T-helper 17 cell (primary cell): ENCODE measurements at regions not wholly inside any gene's neighbourhood (a gene's known extent, or its start where the extent isn't known, plus 50 kb on each side); places are given as distances from the start of the nearest gene placed in this dataset.

Experiments used
- ATAC-seq: fragments of 150-1000 bp; cut with Tn5 transposase; 2 replicates; pipeline ENCODE4 v1.10.0; 2021; ENCODE audit warnings: mild to moderate bottlenecking, moderate library complexity
- DNase-seq, 3 donors: peaks; one replicate each; pipeline versions ENCODE4 v3.0.0 to v3.0.0-alpha.2; 2020 to 2021
- H3K9me3 ChIP-seq: one replicate; pipeline ENCODE4 v1.7.0; 2013; ENCODE audit warnings: low read length, mild to moderate bottlenecking; ENCODE audit not compliant: control insufficient read depth, poor library complexity, severe bottlenecking
- H3K27ac Mint-ChIP-seq: one replicate; pipeline ENCODE4 v1.8.0; 2022; ENCODE audit warnings: mild to moderate bottlenecking, moderate library complexity, mixed read lengths
- H3K27me3 Mint-ChIP-seq: one replicate; pipeline ENCODE4 v1.8.0; 2022; ENCODE audit warnings: mixed read lengths
- H3K36me3 Mint-ChIP-seq: one replicate; pipeline ENCODE4 v1.8.0; 2022; ENCODE audit warnings: low read depth, mixed read lengths
- H3K4me1 Mint-ChIP-seq: one replicate; pipeline ENCODE4 v1.8.0; 2022; ENCODE audit warnings: mild to moderate bottlenecking, mixed read lengths
- H3K4me3 Mint-ChIP-seq: one replicate; pipeline ENCODE4 v1.8.0; 2022; ENCODE audit warnings: mild to moderate bottlenecking, moderate library complexity, mixed read lengths

DNA sequence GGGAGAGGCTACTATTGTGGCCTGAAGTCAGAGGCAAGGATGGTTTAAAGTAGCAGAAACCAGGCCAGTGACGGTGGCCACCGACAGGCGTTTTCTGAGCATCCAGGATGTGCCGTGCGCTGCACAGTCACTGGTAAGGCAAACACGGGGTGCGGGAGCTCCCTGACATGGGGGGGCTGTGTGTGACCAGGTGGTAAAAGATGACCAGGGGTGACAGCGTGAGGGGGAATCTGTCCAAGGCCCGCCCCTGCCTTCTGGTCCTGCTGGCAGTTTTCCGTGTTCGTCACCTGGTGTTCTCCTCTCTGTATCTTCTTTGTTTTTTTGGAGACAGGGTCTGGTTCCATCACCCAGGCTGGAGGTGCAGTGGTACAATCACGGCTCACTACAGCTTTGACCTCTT lies 167.4 kb downstream of the ICE1 start:
- no peak overlapping the region for H3K27ac Mint-ChIP-seq
- H3K27me3 Mint-ChIP-seq = peaks cover 30% of the 10 kb centered on the region
- no peaks in the 10 kb centered on the region for H3K4me1 Mint-ChIP-seq
- no peak for DNase-seq
- H3K4me3 Mint-ChIP-seq = no peak overlapping the region
- no peaks in the 10 kb centered on the region for H3K9me3 ChIP-seq
- H3K36me3 Mint-ChIP-seq = no peaks in the 10 kb centered on the region
- no peak for ATAC-seq

DNA sequence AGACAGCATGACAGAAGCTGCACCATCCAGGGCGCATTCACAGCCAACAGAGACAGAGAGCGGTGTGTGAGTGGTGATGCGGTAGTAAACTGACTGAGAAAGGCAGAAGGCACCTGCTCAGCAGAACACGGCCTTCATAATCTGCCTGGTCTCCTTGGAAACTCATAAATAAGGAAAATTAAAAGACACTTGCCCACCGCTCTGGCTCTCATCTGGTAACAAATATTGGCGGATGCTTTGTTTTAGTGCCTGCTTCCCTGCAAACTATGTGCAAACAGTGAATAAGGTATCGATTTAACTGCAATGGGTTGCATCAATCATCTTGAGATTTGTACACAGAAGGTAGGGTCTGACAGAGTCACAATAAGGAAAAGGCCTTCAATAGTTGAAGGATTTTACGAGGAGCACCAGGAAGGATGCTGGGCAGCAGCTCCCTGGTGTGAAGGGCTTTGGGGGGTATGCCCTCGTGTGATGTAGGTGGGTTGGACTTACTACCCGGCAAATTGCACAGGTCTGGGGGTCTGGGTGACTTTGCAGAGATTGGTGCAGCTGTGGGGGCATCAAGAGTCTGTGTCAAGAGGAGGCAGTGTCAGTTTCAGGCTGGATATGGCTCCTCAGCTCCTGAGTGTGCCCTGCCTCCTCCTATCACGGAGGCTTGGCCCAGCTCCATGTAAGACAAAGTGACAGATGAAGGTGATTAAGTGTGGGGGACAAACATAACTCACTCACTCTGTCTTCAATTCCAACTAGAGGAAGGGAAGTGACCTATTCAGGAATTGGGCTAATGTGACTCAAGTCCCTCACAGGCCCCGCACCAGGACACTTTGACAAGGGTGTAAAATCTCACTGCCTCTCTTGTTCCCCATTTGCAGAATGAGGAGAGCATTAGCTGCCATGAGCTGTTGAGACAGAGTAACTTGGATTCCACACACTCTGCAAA lies 166.7 kb downstream of the ICE1 start:
- ATAC-seq (no peak), DNase-seq (no peak)
- Mint-ChIP-seq H3K4me1 (no peaks in the 10 kb centered on the region), H3K36me3 (no peaks in the 10 kb centered on the region), H3K27me3 (peaks cover 30% of the 10 kb centered on the region), H3K4me3 (no peak overlapping the region), H3K27ac (no peak overlapping the region)
- no peaks in the 10 kb centered on the region for H3K9me3 ChIP-seq

DNA sequence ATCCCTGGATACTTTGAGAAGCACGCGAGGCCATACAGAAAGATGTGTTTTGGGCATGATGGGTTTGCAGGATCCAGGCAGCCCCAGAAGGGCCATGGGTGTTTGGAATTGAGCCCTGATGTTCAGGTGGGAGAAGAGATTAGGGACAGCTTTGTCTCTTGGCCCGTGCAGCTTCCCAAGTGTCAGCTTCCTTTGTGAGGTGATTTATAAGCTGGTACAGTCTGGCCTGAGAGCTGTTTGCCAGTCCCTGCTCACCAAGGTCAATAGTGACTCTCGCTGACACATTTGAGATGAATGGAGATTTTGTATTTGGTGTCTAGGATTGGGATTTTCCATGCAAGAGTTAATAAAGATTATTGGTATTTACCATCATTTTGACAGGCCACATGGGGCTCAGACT lies 165.9 kb downstream of the ICE1 start:
- H3K27ac Mint-ChIP-seq = no peak overlapping the region

DNA sequence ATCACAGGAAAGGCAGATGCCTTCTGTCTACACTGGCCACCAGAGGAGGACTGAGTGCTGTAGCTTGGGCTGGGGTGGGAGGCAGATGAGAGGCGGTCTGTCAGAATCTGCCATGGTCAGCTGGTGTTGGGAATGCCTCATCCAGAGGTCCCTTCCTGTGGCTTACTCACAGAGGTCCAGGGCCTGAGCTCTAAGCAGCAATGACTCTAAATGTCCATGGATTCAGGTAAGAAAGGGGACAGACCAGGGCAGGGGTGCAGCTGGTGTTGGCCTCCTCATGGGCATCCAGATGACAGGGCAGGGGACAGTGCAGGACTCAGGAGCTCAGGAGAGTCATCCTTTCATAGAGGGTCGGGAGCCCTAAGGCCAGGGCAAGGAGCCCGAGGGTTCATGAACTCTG lies 165.0 kb downstream of the ICE1 start:
- no peak overlapping the region for H3K27ac Mint-ChIP-seq
- ATAC-seq (no peak), DNase-seq (no peak)
- no peak overlapping the region for H3K4me3 Mint-ChIP-seq
- H3K4me1 Mint-ChIP-seq = no peaks in the 10 kb centered on the region
- H3K27me3 Mint-ChIP-seq = peaks cover 27% of the 10 kb centered on the region
- no peaks in the 10 kb centered on the region for H3K9me3 ChIP-seq
- H3K36me3 Mint-ChIP-seq = no peaks in the 10 kb centered on the region

More for the DNA sequence above, 165.9 kb downstream of the ICE1 start:
- H3K36me3 Mint-ChIP-seq = no peaks in the 10 kb centered on the region
- H3K9me3 ChIP-seq = no peaks in the 10 kb centered on the region
- H3K4me3 Mint-ChIP-seq = no peak overlapping the region
- ATAC-seq = no peak
- no peaks in the 10 kb centered on the region for H3K4me1 Mint-ChIP-seq
- H3K27me3 Mint-ChIP-seq = peaks cover 30% of the 10 kb centered on the region
- no peak for DNase-seq

DNA sequence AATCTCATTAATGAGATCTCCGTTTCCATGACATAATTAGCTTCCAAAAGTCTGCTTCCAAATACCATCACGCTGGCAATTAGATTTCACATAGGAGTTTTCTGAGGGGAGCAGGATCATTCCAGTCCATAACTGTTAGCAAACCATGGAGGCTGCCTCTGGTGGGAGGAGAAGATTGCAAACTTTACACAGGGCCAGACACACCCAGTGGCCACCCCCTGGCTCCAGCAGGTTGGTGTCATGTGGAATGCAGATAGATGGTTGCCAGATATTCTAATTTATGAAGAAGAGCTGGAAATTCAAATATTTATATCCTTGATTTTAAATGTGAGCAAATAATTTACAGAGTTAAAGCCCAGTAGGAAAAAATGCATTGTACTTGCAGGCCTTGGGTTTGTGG lies 164.2 kb downstream of the ICE1 start:
- DNase-seq (no peak), ATAC-seq (no peak)
- Mint-ChIP-seq H3K27ac (no peak overlapping the region), H3K36me3 (no peaks in the 10 kb centered on the region), H3K4me3 (no peak overlapping the region), H3K27me3 (peaks cover 24% of the 10 kb centered on the region), H3K4me1 (no peaks in the 10 kb centered on the region)
- no peaks in the 10 kb centered on the region for H3K9me3 ChIP-seq

DNA sequence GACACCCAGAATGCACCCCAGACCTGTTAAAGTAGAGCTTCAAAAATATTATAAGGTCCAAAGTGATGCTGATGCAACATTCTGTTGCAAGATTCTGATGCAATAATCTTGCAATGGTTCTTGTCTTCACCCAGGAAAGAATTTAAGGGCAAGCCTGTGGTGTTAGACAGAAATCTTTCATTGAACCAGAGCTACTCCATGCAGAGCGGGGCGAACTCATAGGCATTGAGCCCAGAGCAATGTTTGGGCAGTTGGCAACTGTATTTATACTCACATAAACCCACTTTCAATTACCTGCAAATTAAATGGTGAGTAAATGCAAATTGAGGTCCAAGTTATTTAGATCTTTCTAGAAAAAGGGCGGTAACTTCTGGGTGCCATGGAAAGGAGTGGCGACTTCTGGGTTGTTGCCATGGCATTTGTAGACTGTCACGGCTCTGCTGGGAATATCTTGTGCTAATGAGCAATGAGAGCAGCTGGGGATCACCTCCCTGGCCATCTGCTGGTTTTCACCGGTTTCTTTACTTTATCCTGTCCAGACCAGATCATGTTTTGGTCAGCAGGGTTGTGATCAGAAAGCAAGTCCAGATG lies 163.4 kb downstream of the ICE1 start:
- Mint-ChIP-seq H3K4me3 (no peak overlapping the region), H3K4me1 (no peaks in the 10 kb centered on the region), H3K36me3 (no peaks in the 10 kb centered on the region), H3K27ac (no peak overlapping the region), H3K27me3 (peaks cover 24% of the 10 kb centered on the region)
- ATAC-seq (no peak), DNase-seq (no peak)
- H3K9me3 ChIP-seq = no peaks in the 10 kb centered on the region

DNA sequence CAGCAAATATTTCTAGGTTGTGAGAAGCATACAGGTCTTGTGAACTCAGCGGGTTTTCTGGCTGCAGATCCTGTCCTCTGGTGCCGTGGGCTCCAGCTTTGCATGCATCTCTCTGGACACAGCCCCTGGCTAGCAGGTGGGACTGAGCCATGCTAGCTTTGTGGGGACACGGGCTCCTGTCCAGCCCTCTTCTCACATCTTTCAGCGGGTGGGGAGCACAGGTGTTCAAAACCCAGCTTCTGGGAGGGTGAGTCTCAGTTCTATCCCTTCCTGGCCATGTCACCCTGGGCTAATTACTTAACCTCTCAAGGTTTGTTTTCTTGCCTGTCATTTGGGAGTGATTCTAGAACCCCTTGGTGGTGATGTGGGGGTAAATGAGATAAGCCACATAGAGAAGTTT lies 162.3 kb downstream of the ICE1 start:
- ATAC-seq = no peak
- Mint-ChIP-seq H3K36me3 (no peaks in the 10 kb centered on the region), H3K27ac (no peak overlapping the region), H3K4me1 (no peaks in the 10 kb centered on the region), H3K4me3 (no peak overlapping the region), H3K27me3 (peaks cover 24% of the 10 kb centered on the region)
- DNase-seq = no peak
- H3K9me3 ChIP-seq = no peaks in the 10 kb centered on the region

DNA sequence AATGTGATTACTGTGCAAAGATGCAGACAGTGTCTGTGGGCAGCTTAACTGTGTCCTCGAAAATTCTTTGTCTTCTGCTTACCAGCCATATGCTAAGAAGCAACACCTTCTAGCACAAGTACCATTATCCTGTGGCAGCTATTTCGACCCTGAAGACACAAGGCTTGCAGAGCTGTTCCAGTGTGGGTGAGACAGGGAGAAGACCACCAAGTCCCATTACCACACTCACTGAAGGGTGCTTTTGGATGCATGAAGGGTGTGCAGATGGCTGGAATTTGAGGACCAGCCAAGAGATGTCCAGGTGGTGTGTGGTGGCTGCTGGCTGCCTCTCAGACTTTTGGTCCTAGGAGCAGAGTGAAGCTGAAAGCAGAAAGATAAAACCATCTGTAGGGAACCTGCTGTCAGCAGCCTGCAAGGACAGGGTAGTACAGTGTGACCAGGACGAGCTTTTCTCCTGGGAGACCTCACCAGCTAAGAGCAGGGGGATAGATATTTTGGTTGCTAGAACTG lies 161.8 kb downstream of the ICE1 start:
- Mint-ChIP-seq H3K27ac (no peak overlapping the region), H3K4me3 (no peak overlapping the region), H3K36me3 (no peaks in the 10 kb centered on the region), H3K27me3 (peaks cover 24% of the 10 kb centered on the region), H3K4me1 (no peaks in the 10 kb centered on the region)
- DNase-seq (no peak), ATAC-seq (no peak)
- H3K9me3 ChIP-seq = no peaks in the 10 kb centered on the region

DNA sequence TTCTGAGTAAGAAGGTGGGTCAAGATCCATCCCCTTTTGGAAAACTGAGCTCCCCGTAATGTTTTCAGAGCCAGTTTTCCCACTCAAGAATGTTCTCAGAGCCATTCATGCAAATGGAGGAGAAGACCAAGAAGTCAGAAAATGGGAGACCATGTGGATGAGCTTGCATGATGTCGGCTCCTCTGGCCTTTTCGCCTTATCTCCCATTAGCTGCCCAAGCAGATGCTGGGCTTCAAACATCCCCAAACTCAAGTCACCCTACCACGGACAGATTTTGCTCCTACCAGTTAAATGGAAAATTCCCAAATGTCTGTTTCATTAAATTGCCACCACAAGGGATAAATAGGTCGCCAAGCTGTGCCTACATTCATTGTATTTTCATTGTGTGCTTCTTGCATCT lies 161.4 kb downstream of the ICE1 start:
- no peaks in the 10 kb centered on the region for H3K9me3 ChIP-seq
- no peaks in the 10 kb centered on the region for H3K4me1 Mint-ChIP-seq
- H3K36me3 Mint-ChIP-seq = no peaks in the 10 kb centered on the region
- no peak for ATAC-seq
- no peak overlapping the region for H3K4me3 Mint-ChIP-seq
- H3K27ac Mint-ChIP-seq = no peak overlapping the region
- DNase-seq = no peak
- H3K27me3 Mint-ChIP-seq = peaks cover 25% of the 10 kb centered on the region

DNA sequence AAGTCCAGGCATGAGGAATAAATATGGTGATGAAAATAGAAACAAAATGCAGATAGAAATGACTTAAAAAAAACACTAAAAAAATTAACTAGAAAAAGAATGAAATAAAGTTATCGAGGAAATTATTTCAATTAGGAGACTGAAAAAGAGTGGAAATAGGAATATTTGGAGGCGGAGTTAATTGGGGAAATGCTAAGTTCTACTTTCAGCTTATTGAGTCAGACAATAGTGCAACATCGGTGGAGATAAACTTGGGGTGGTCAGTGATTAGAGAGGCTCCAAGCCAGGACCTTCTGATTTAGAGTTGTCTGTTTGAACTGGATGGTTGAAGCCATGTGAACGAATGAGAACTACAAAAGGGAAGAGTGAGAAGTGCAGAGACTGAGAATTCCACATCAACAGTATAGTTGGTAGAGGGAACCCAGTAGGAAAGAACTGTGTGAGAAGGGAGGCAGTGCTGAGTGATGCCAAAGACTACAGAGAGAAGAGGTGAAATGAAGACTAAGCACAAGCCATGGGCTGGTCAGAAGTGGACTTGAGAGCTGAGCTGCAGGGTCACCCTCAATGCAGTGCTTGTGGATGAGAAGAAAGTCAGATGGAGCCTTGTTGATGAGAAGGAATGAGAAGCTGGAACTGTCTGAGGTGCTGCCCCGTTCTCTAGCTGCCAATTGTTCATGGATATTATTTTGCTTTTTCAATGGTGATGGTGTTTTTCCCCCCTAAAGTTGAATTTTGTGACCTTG lies 160.7 kb downstream of the ICE1 start:
- no peak overlapping the region for H3K4me3 Mint-ChIP-seq
- ATAC-seq (no peak), DNase-seq (no peak)
- no peaks in the 10 kb centered on the region for H3K36me3 Mint-ChIP-seq
- peaks cover 20% of the 10 kb centered on the region for H3K27me3 Mint-ChIP-seq
- no peaks in the 10 kb centered on the region for H3K9me3 ChIP-seq
- no peaks in the 10 kb centered on the region for H3K4me1 Mint-ChIP-seq
- H3K27ac Mint-ChIP-seq = no peak overlapping the region

DNA sequence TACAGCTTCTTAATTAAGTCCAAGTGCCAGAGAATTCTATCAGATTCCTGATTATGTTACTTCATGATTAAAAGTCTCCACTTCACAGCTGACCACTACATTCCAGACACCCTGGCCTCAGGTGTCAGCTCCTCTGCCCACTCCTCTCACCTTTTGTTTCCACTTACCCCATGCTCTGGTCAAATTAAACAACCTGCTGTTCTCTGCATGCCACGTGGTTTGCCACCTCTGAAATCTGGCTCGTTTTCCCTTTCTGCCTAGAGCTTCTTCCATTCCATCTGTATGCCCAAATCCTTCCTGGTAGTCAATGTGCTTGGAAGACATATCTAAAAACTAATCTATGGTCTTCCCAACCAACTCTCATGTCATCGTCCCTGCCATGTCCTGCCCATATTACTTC lies 158.6 kb downstream of the ICE1 start:
- ATAC-seq = no peak
- peaks cover 17% of the 10 kb centered on the region for H3K27me3 Mint-ChIP-seq
- no peak overlapping the region for H3K27ac Mint-ChIP-seq

DNA sequence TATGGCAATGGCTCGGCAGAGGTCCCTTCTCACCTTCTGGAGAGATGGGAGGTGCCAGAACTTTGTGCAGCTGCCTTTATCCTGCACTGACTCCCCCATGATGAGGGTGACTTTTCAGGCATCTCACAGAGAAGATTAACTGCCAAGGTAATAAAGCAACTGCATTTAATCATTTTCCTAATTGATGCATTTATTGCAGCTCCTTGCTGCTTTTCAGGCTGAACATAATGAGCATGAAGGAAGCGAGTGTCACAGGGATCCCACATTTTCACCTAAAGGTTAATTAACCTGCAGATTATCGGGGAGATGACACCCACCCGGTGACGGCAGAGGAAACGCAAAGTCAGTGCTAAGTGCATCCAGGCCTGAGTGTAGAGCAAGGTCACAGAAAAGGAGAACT lies 154.3 kb downstream of the ICE1 start:
- H3K9me3 ChIP-seq = no peaks in the 10 kb centered on the region
- ATAC-seq (no peak), DNase-seq (no peak)
- H3K27ac Mint-ChIP-seq = no peak overlapping the region
- no peak overlapping the region for H3K4me3 Mint-ChIP-seq
- peaks cover 4% of the 10 kb centered on the region for H3K4me1 Mint-ChIP-seq
- no peaks in the 10 kb centered on the region for H3K36me3 Mint-ChIP-seq
- H3K27me3 Mint-ChIP-seq = peaks cover 33% of the 10 kb centered on the region

More for the DNA sequence above, 158.6 kb downstream of the ICE1 start:
- H3K36me3 Mint-ChIP-seq = no peaks in the 10 kb centered on the region
- H3K4me1 Mint-ChIP-seq = no peaks in the 10 kb centered on the region
- H3K9me3 ChIP-seq = no peaks in the 10 kb centered on the region
- DNase-seq = no peak
- H3K4me3 Mint-ChIP-seq = no peak overlapping the region

DNA sequence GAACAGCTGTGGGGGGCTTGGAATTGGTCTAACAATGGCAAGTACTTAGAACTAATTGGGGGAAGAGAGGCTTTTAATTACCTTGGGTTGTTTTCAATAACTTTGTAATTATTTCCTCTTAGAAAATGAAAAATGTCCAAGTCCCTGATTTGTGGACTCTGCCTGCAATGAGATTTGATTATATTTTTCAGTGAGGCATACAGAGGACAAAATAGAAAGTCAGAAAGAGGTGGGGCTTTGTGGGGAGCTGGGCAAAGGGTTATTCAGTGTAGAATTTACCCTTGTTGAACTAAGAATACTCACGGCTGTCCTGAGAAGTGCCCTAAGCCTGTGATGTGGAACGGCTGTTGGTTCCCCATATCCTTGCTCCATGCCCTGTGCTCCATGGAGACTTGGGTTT lies 153.0 kb downstream of the ICE1 start:
- no peaks in the 10 kb centered on the region for H3K9me3 ChIP-seq
- H3K4me3 Mint-ChIP-seq = no peak overlapping the region
- DNase-seq = no peak
- no peaks in the 10 kb centered on the region for H3K36me3 Mint-ChIP-seq
- H3K27ac Mint-ChIP-seq = no peak overlapping the region
- peaks cover 4% of the 10 kb centered on the region for H3K4me1 Mint-ChIP-seq
- peaks cover 33% of the 10 kb centered on the region for H3K27me3 Mint-ChIP-seq
- ATAC-seq = no peak
